Eye (tissue), 1 donor: ENCODE measurements at regions not wholly inside any gene's neighbourhood (a gene's known extent, or its start where the extent isn't known, plus 50 kb on each side); places are given as distances from the start of the nearest gene placed in this dataset.

Experiments used
- DNase-seq: peaks from one replicate; pipeline ENCODE4 v3.0.0-alpha.2; 2015

GRCh38 chr19:31611046-31611877 lies 262.0 kb upstream of the TSHZ3 start:
- DNase-seq: no peak

- DNase-seq: no peak
These were observed 263.6 kb upstream of the TSHZ3 start for GRCh38 chr19:31612873-31613272.

GRCh38 chr19:31613683-31614219 lies 264.5 kb upstream of the TSHZ3 start:
- DNase-seq: no peak

- no peak for DNase-seq
These were observed 266.8 kb upstream of the TSHZ3 start for GRCh38 chr19:31616031-31616430.

GRCh38 chr19:31617010-31617585 lies 267.9 kb upstream of the TSHZ3 start:
- no peak for DNase-seq

GRCh38 chr19:31625056-31625455 lies 275.8 kb upstream of the TSHZ3 start:
- no peak for DNase-seq

GRCh38 chr19:31625575-31625974 lies 276.3 kb upstream of the TSHZ3 start:
- DNase-seq: no peak

- DNase-seq: no peak
These were observed 277.7 kb upstream of the TSHZ3 start for GRCh38 chr19:31626941-31627340.

- DNase-seq: no peak
These were observed 278.6 kb upstream of the TSHZ3 start for GRCh38 chr19:31627620-31628365.

- DNase-seq: no peak
These were observed 280.5 kb upstream of the TSHZ3 start for GRCh38 chr19:31629579-31630363.

GRCh38 chr19:31633014-31633413 lies 283.8 kb upstream of the TSHZ3 start:
- DNase-seq: no peak

GRCh38 chr19:31639306-31639705 lies 290.1 kb upstream of the TSHZ3 start:
- DNase-seq: no peak

- no peak for DNase-seq
These were observed 292.4 kb upstream of the TSHZ3 start for GRCh38 chr19:31641591-31641990.

GRCh38 chr19:31648347-31648746 lies 299.1 kb upstream of the TSHZ3 start:
- DNase-seq: no peak

- no peak for DNase-seq
These were observed 307.3 kb upstream of the TSHZ3 start for GRCh38 chr19:31656507-31656906.

- no peak for DNase-seq
These were observed 310.0 kb upstream of the TSHZ3 start for GRCh38 chr19:31658993-31659896.

GRCh38 chr19:31659897-31660210 lies 310.6 kb upstream of the TSHZ3 start:
- DNase-seq: no peak

- no peak for DNase-seq
These were observed 314.9 kb upstream of the TSHZ3 start for GRCh38 chr19:31664096-31664495.

GRCh38 chr19:31664997-31665396 lies 315.8 kb upstream of the TSHZ3 start:
- DNase-seq: peak; percentile 11

- DNase-seq: peak; percentile 14
These were observed 316.9 kb upstream of the TSHZ3 start for GRCh38 chr19:31666126-31666525.

- no peak for DNase-seq
These were observed 317.9 kb upstream of the TSHZ3 start for GRCh38 chr19:31667106-31667505.

- no peak for DNase-seq
These were observed 319.7 kb upstream of the TSHZ3 start for GRCh38 chr19:31668921-31669320.
